ENCODE measurements at regions not wholly inside any gene's neighbourhood (a gene's known extent, or its start where the extent isn't known, plus 50 kb on each side); places are given as distances from the start of the nearest gene placed in this dataset.

- TF ChIP-seq CTCF (IDR thresholded peaks at IDR 0.05 in 8 of 11, conservative IDR thresholded peaks at IDR 0.05 in 3 of 11) (no peak), POLR2A (IDR thresholded peaks at IDR 0.05) (no peak)
Observed at GRCh38 chr14:42163136-42163535, 556.5 kb downstream of the LRFN5 start.

Measured in spleen (tissue), 7 donors.